ENCODE measurements at regions not wholly inside any gene's neighbourhood (a gene's known extent, or its start where the extent isn't known, plus 50 kb on each side); places are given as distances from the start of the nearest gene placed in this dataset.

DNA sequence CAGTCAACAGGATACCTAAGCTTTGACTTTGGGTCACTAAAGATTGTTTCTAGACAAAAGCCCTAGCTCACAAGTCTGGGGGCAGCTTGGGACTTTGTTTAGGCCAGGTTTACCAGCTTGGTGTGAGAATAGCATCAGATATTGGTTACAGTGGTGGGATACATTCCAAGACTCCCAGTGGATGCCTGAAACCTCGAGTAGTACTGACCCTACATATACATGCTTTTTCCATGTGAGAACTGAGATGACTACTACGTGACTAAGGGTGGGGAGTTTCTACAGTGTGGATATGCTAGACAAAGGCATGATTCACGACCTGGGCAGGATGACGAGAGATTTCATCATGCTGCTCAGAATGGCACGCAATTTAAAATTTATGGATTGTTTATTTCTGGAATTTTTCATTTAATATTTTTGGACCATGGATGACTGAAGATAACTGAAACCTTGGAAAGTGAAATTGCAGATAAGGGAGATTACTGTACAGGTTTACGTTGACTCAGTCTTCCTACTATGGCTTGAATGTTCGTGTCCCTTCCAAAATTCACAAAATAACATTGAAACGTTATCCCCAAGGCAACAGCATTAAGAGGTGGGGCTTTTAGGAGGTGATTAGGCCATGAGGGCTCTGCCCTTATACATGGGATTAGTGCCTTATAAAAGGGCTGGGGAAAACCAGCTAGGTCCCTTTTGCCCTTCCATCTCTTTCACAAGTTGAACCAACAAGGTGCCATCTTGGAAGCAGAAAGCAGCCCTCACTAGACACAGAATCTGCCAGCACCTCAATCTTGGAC lies 50.2 kb upstream of the CTAGE1 start:
- H3K27ac ChIP-seq (ENCODE audit: low read depth, low read length) = no peak overlapping the region
- H3K9me3 ChIP-seq (ENCODE audit: control insufficient read depth in 5 of 5, low read length in 5 of 5) = peaks cover 0 to 3% (median 0%) of the 10 kb centered on the region in 5 donors
- H3K4me3 ChIP-seq (ENCODE audit: low read depth in 1 of 5, low read length in 5 of 5) = no peak overlapping the region
- peaks cover 7 to 27% (median 23%) of the 10 kb centered on the region in 5 donors for H3K4me1 ChIP-seq (ENCODE audit: control insufficient read depth in 5 of 5, insufficient read depth in 5 of 5, low read length in 5 of 5)
- no peak overlapping the region for H3K9ac ChIP-seq (ENCODE audit: low read length in 5 of 5)
- H3K27me3 ChIP-seq (ENCODE audit: control insufficient read depth in 5 of 5, insufficient read depth in 4 of 5, low read length in 5 of 5) = peaks cover 0 to 11% (median 0%) of the 10 kb centered on the region in 5 donors
- no peaks in the 10 kb centered on the region for H3K36me3 ChIP-seq (ENCODE audit: control insufficient read depth in 5 of 5, insufficient read depth in 5 of 5, low read length in 5 of 5)

DNA sequence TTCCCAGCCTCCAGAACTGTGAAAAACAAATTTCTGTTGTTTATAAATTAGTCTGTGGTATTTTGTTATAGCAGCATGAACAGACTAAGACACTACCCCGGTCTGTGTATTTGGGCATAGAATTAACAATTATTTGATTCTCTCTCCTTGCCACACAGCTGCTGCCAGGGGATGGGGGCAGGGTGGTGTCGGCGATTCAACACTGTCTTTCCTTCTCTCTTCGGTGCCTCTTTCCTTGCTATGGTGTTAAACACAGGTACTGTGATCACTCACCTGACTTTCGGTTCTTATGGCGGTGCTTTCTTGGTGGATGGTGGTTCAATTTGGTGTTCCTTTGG lies 50.8 kb upstream of the CTAGE1 start:
- no peak overlapping the region for H3K9ac ChIP-seq (ENCODE audit: low read length in 5 of 5)
- peaks cover 7 to 27% (median 23%) of the 10 kb centered on the region in 5 donors for H3K4me1 ChIP-seq (ENCODE audit: control insufficient read depth in 5 of 5, insufficient read depth in 5 of 5, low read length in 5 of 5)
- H3K9me3 ChIP-seq (ENCODE audit: control insufficient read depth in 5 of 5, low read length in 5 of 5) = peaks cover 0 to 3% (median 0%) of the 10 kb centered on the region in 5 donors
- H3K27ac ChIP-seq (ENCODE audit: low read depth, low read length) = no peak overlapping the region
- no peaks in the 10 kb centered on the region for H3K36me3 ChIP-seq (ENCODE audit: control insufficient read depth in 5 of 5, insufficient read depth in 5 of 5, low read length in 5 of 5)
- H3K4me3 ChIP-seq (ENCODE audit: low read depth in 1 of 5, low read length in 5 of 5) = no peak overlapping the region
- peaks cover 0 to 11% (median 0%) of the 10 kb centered on the region in 5 donors for H3K27me3 ChIP-seq (ENCODE audit: control insufficient read depth in 5 of 5, insufficient read depth in 4 of 5, low read length in 5 of 5)

DNA sequence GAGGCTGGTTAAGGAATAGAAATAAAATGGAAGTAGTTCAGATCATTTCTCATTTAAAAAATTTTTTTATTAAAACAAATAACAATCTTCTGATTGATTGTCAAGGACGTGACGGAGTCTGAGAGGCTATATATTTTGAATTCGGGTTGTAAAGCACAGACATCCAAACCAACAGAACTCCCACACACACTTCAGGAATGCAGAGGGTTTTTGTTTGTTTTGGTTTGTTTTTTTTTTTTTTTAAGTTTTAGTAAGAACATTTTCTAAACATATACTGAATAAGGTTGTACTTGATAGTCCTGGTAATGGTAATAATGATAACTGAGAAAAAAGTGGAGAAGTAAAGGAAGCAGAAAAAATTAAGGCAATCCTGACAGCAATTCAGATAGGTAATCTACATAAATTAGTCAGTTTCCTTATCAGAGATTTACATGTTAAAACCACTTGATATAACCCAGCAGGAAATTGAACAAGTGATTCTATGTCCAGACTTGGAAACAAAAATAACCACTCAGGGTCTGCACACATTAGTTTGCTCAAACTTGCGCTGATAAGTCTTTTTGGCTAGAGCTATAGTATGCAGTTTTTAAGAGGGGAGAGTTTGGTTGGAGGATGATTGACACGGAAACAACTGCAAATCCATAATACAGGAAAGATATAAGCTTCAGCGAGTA lies 51.5 kb upstream of the CTAGE1 start:
- H3K9ac ChIP-seq (ENCODE audit: low read length in 5 of 5) = no peak overlapping the region
- peaks cover 0 to 11% (median 0%) of the 10 kb centered on the region in 5 donors for H3K27me3 ChIP-seq (ENCODE audit: control insufficient read depth in 5 of 5, insufficient read depth in 4 of 5, low read length in 5 of 5)
- H3K36me3 ChIP-seq (ENCODE audit: control insufficient read depth in 5 of 5, insufficient read depth in 5 of 5, low read length in 5 of 5) = no peaks in the 10 kb centered on the region
- peaks cover 0 to 3% (median 0%) of the 10 kb centered on the region in 5 donors for H3K9me3 ChIP-seq (ENCODE audit: control insufficient read depth in 5 of 5, low read length in 5 of 5)
- H3K4me3 ChIP-seq (ENCODE audit: low read depth in 1 of 5, low read length in 5 of 5) = no peak overlapping the region
- H3K4me1 ChIP-seq (ENCODE audit: control insufficient read depth in 5 of 5, insufficient read depth in 5 of 5, low read length in 5 of 5) = peaks cover 7 to 27% (median 23%) of the 10 kb centered on the region in 5 donors
- no peak overlapping the region for H3K27ac ChIP-seq (ENCODE audit: low read depth, low read length)

DNA sequence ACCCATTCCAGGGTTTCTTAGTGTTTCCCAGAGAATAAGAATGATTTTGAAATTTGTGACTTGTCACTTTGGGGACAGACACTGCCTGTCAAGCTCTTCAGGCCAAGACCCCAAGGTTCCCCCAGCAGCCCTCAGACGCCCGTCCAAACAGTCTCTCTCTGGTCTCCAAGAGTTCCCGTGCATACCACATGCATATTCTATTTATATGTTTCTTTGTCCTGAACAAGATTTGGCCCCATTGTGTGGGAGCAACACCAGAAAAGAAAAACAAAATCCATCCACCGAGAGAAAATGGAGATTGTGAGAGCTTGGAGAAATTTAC lies 52.2 kb upstream of the CTAGE1 start:
- Histone ChIP-seq H3K4me3 (ENCODE audit: low read depth in 1 of 5, low read length in 5 of 5) (no peak overlapping the region), H3K9me3 (ENCODE audit: control insufficient read depth in 5 of 5, low read length in 5 of 5) (peaks cover 0 to 3% (median 0%) of the 10 kb centered on the region in 5 donors), H3K9ac (ENCODE audit: low read length in 5 of 5) (no peak overlapping the region), H3K36me3 (ENCODE audit: control insufficient read depth in 5 of 5, insufficient read depth in 5 of 5, low read length in 5 of 5) (no peaks in the 10 kb centered on the region), H3K27ac (ENCODE audit: low read depth, low read length) (no peak overlapping the region), H3K27me3 (ENCODE audit: control insufficient read depth in 5 of 5, insufficient read depth in 4 of 5, low read length in 5 of 5) (peaks cover 0 to 11% (median 0%) of the 10 kb centered on the region in 5 donors), H3K4me1 (ENCODE audit: control insufficient read depth in 5 of 5, insufficient read depth in 5 of 5, low read length in 5 of 5) (peaks cover 7 to 27% (median 23%) of the 10 kb centered on the region in 5 donors)

DNA sequence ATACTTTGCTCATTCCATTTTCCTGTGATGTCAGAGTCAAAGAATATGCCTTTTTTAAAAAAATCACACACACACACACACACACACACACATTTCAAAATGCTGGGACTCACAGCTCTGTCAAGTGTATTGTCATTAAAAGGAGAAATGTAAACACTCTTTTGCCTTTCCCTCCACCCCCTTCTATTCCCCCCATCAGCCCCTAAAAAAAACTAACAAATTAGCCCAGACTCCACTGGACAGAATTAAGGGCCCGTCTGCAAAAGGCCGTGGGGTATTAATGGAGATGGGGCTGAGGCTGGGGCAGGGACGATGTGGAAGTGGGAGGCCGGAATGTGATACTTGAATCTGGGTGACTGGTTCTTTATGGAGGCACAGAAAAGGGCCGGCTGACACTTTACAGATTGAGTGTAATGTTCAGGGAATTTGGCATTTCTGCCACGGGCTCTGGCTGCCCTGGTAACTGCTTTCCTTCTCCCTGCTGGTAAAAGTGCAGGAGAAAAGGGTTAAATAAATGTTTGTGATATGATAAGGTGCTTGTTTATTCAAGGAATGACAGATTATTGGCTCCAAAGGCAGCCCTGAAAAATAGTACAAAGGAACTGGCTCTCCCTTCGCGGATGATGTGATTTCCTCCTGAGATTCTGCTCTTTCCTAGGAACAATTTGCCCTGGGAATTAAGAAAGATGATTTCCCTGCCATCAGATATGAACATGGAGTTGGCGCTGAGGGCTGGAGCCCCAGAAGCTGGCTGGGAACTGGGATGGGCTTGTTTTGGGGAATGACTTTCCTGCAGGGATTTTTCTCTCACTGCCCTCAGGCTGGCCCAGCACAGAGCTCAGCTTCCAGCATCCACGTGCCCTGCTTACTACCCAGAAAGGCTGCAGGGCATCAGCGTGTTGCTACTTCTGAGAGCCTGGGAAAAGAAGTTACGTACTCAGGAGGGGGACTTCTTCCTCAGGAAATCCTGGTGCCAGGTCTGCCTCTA lies 52.8 kb upstream of the CTAGE1 start:
- H3K27me3 ChIP-seq (ENCODE audit: control insufficient read depth in 5 of 5, insufficient read depth in 4 of 5, low read length in 5 of 5) = peaks cover 0 to 11% (median 0%) of the 10 kb centered on the region in 5 donors
- H3K27ac ChIP-seq (ENCODE audit: low read depth, low read length) = no peak overlapping the region
- no peak overlapping the region for H3K9ac ChIP-seq (ENCODE audit: low read length in 5 of 5)
- H3K4me1 ChIP-seq (ENCODE audit: control insufficient read depth in 5 of 5, insufficient read depth in 5 of 5, low read length in 5 of 5) = peaks cover 7 to 27% (median 23%) of the 10 kb centered on the region in 5 donors
- no peaks in the 10 kb centered on the region for H3K36me3 ChIP-seq (ENCODE audit: control insufficient read depth in 5 of 5, insufficient read depth in 5 of 5, low read length in 5 of 5)
- H3K4me3 ChIP-seq (ENCODE audit: low read depth in 1 of 5, low read length in 5 of 5) = no peak overlapping the region
- peaks cover 0 to 3% (median 0%) of the 10 kb centered on the region in 5 donors for H3K9me3 ChIP-seq (ENCODE audit: control insufficient read depth in 5 of 5, low read length in 5 of 5)

DNA sequence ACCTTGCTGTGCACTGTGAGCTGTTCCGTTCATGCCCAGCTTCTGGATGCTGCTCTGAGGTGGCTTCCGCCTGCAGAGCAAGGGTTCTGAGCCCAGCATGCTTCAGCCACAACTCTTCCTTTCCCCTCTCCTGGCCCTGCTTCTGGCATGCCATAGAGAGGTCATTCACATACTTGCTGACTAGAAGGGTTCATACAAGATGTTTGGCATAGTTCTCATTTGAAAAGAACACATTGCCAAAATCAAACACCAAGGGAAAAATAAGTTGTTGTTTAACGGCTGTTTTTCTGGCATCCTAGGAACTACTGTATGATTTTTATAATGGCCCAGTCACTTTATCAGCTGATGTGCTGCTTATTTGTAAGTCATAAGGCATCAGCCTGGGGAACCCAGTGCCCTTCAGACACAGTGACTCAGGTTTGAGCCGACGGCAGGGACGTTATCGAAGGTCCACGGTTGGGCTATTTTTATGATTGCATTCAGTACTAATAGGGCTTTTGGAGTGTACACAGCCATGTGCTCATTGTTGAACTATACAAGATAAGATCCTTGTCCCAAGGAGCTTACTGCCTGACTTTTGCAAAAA lies 53.9 kb upstream of the CTAGE1 start:
- Histone ChIP-seq H3K4me3 (ENCODE audit: low read depth in 1 of 5, low read length in 5 of 5) (no peak overlapping the region), H3K9ac (ENCODE audit: low read length in 5 of 5) (no peak overlapping the region), H3K4me1 (ENCODE audit: control insufficient read depth in 5 of 5, insufficient read depth in 5 of 5, low read length in 5 of 5) (peaks cover 7 to 21% (median 18%) of the 10 kb centered on the region in 5 donors), H3K9me3 (ENCODE audit: control insufficient read depth in 5 of 5, low read length in 5 of 5) (peaks cover 0 to 3% (median 0%) of the 10 kb centered on the region in 5 donors), H3K36me3 (ENCODE audit: control insufficient read depth in 5 of 5, insufficient read depth in 5 of 5, low read length in 5 of 5) (no peaks in the 10 kb centered on the region), H3K27me3 (ENCODE audit: control insufficient read depth in 5 of 5, insufficient read depth in 4 of 5, low read length in 5 of 5) (peaks cover 0 to 7% (median 0%) of the 10 kb centered on the region in 5 donors), H3K27ac (ENCODE audit: low read depth, low read length) (no peak overlapping the region)

DNA sequence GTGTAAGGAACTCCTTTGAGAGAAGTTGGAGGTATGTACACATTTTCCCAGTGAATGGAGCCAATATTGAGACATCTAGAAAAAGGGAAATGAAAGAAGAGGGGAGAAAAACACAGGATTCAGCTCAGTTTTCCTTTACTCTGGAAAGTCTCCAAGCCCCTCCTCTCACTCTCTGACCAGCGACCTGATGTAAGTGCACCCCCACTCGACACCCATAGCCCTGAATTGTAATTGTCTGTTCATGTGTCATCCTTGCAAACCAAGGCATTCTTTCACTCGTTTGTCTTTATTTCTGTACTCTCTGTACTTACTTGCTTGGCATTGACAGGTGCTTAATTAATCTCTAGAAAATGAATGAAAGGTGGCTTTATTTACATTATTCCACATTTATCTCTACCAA lies 55.7 kb upstream of the CTAGE1 start:
- H3K9me3 ChIP-seq (ENCODE audit: control insufficient read depth in 5 of 5, low read length in 5 of 5) = peaks cover 0 to 3% (median 0%) of the 10 kb centered on the region in 5 donors
- no peak overlapping the region for H3K27ac ChIP-seq (ENCODE audit: low read depth, low read length)
- peaks cover 0 to 5% (median 0%) of the 10 kb centered on the region in 5 donors for H3K27me3 ChIP-seq (ENCODE audit: control insufficient read depth in 5 of 5, insufficient read depth in 4 of 5, low read length in 5 of 5)
- H3K9ac ChIP-seq (ENCODE audit: low read length in 5 of 5) = no peak overlapping the region
- H3K4me1 ChIP-seq (ENCODE audit: control insufficient read depth in 5 of 5, insufficient read depth in 5 of 5, low read length in 5 of 5) = peaks cover 7 to 16% (median 14%) of the 10 kb centered on the region in 5 donors
- no peak overlapping the region for H3K4me3 ChIP-seq (ENCODE audit: low read depth in 1 of 5, low read length in 5 of 5)
- H3K36me3 ChIP-seq (ENCODE audit: control insufficient read depth in 5 of 5, insufficient read depth in 5 of 5, low read length in 5 of 5) = no peaks in the 10 kb centered on the region

DNA sequence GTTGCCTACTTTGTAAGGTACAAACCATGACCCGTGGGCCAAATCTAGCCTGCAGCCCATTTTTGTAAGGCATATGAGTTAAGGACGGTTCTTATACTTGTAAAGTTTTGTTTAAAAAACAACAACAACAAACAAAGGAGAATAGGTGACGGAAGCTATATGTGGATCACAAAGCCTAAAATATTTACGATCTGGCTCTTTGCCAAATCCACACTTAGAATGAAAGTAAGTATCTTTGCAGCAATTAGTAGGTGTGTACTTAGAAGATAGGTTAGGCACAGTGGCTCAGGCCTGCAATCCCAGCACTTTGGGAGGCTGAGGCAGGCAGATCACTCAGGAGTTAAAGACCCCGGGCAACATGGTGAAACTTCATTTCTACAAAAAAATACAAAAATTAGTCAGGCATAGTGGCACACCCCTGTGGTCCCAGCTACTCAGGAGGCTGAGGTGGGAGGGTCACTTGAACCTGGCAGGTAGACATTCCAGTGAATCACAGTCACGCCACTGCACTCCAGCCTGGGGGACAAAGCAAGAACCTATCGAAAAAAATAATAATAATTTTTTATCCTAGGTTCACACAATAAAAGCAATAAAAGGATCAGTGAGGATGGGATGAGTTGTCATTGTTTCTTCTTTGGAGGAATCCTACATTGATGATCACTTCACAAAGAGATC lies 57.8 kb upstream of the CTAGE1 start:
- Histone ChIP-seq H3K4me1 (ENCODE audit: control insufficient read depth in 5 of 5, insufficient read depth in 5 of 5, low read length in 5 of 5) (peaks cover 7 to 15% (median 11%) of the 10 kb centered on the region in 5 donors), H3K9ac (ENCODE audit: low read length in 5 of 5) (no peak overlapping the region), H3K27me3 (ENCODE audit: control insufficient read depth in 5 of 5, insufficient read depth in 4 of 5, low read length in 5 of 5) (peaks cover 0 to 5% (median 0%) of the 10 kb centered on the region in 5 donors), H3K36me3 (ENCODE audit: control insufficient read depth in 5 of 5, insufficient read depth in 5 of 5, low read length in 5 of 5) (no peaks in the 10 kb centered on the region), H3K4me3 (ENCODE audit: low read depth in 1 of 5, low read length in 5 of 5) (no peak overlapping the region), H3K27ac (ENCODE audit: low read depth, low read length) (no peak overlapping the region), H3K9me3 (ENCODE audit: control insufficient read depth in 5 of 5, low read length in 5 of 5) (no peaks in the 10 kb centered on the region)

DNA sequence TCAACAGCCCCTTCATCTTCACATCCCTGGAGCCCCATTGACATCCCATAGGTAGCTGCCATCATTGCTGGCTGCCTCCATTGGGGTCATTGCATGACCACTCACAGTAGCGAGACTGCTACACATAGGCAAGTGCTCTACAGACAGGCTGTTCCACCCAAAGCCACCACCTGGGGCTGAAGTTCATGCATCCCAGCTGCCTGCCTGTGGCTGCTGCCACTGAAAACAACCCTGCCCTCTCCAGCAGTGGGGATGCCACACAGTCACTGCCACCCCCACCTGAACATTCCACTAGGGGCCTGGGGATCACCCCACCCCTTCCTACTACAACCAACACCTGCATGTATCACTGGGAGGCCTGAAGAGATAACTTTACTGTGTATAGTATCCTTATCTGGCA lies 59.5 kb upstream of the CTAGE1 start:
- Histone ChIP-seq H3K4me1 (ENCODE audit: control insufficient read depth in 5 of 5, insufficient read depth in 5 of 5, low read length in 5 of 5) (peaks cover 0 to 1% (median 0%) of the 10 kb centered on the region in 5 donors), H3K9me3 (ENCODE audit: control insufficient read depth in 5 of 5, low read length in 5 of 5) (no peaks in the 10 kb centered on the region), H3K4me3 (ENCODE audit: low read depth in 1 of 5, low read length in 5 of 5) (no peak overlapping the region), H3K27me3 (ENCODE audit: control insufficient read depth in 5 of 5, insufficient read depth in 4 of 5, low read length in 5 of 5) (peaks cover 0 to 5% (median 0%) of the 10 kb centered on the region in 5 donors), H3K9ac (ENCODE audit: low read length in 5 of 5) (no peak overlapping the region), H3K36me3 (ENCODE audit: control insufficient read depth in 5 of 5, insufficient read depth in 5 of 5, low read length in 5 of 5) (no peaks in the 10 kb centered on the region), H3K27ac (ENCODE audit: low read depth, low read length) (no peak overlapping the region)
